ENCODE measurements at regions not wholly inside any gene's neighbourhood (a gene's known extent, or its start where the extent isn't known, plus 50 kb on each side); places are given as distances from the start of the nearest gene placed in this dataset.

DNA sequence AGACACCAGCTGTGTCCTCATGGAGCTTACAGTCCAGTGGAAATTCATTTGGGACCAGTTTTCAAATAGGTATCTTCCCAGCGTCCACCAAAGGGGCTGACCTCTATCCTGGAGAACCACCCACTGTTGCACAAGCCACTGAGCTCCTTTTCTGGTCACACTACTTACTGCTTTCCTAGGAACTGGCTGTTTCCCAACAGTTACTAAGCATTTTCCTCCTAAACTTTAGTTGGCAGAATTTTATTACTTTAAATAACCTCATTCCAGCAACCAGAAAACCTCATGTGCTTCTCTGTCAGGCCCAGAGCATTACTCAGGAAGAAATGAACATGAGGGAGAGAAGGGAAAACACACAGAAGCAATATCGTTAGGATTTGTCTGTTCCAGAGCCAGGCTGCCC lies 183.1 kb downstream of the GPAM start:
- no peak for DNase-seq

DNA sequence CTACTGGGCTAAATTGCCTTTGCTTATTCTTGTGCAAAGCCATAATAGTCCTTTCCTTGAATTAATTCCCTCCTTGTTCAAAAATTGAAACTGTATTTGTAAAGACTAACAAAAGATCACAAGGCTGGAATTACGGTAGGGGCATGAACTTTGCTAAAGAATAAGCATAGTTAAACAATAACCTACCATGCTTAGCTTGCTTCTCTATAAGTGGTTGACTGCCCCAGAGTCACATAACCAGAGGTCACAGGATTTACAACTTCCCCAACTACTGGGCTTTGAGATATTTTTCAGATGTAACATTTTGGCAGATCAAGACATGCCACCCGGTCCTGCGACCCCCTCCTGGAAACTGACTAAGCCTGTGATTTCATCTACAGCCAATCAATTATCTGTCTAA lies 181.4 kb downstream of the GPAM start:
- DNase-seq: peak; percentile 6

DNA sequence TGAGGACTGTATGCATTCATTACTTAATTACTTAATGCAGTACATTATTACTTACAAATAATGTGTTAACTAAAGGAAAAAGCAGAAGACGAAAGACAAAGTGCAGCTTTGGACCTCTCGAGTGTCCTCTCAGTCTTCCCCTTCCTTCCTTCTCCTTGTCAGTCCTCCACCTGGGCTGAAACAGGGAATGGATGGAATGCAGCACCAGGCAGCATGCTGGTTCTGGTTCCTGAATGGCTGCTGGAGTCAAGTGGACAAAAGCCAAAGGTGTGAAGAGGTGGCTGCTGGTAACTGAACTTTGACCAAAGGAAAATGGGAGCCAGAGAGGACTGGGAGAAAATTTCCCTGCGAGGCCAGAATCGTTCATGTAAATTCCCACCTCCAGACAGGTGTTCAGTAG lies 179.5 kb downstream of the GPAM start:
- no peak for DNase-seq

DNA sequence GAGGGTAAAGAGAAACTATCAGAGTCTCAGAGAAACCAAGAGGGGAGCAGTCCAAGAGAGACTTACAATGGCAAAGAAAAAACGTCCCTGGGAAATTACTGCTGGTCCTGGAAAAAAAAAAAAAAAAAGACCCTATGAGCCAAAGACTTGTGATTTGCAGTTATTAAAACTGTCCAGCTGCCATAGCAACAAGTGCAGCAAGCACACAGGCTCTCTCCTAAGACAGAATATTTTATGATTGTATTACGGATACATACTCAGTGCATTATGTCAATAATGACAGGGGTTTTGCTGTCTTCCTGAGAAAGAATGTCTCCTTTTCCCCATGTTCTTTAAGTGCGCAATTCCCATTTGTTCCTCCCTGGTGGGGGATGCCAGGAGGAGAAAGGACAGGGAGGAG lies 178.5 kb downstream of the GPAM start:
- no peak for DNase-seq

DNA sequence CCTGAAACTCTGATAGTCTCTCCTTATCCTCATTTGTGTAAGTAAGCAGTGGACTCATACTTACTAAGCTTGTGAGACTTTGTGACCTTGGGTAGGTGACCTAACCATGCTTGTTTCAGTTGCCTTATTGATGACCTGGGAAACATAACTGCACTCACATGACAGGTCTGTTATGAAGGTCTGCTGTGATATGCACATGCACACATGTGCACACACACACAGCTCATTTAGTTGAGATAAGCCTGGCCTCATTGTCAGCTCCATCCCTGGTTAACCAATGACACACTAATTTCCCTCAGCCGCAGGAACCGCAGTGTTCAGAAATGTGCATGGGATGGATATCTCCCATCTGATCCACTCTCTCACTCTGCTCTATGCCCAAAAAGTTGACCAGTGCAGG lies 177.2 kb downstream of the GPAM start:
- DNase-seq: no peak

DNA sequence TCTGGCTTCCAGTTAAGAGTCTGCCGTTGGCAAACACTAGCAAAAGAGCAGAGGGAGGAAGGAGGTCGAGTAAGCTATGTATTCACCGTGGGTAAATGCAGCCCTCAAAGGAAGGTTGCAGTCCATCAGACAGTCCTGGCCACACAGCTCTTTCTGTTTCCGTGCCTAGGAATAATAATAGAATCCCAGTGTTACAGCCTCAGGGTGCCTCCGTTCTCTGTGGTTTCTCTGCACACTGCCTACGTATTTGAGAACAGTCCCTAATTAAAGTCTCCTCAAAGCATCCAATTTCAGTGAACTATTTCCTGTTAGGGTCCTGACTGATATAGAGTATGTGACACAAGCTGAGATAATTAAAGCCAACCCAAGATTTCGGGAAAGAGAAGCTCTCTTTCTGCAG lies 176.7 kb downstream of the GPAM start:
- no peak for DNase-seq

DNA sequence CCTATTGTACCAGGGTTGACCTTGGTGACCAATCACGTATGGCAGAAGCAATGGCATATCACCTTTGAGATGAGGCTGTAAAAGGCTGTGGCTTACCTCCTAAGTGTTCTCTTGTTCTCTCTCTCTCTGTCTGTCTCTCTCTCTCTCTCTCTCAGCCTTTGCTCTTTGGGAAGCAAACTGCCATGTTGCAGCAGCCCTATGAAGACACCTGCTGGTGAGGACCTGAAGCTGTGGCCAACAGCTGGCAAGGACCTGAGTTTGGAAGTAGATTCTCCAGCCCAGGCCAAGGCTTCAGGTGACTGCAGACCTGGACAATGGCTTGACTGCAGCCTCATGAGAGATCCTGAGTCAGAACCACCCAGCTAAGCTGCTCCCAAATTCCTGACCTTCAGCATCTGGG lies 161.4 kb downstream of the GPAM start:
- no peak for DNase-seq

DNA sequence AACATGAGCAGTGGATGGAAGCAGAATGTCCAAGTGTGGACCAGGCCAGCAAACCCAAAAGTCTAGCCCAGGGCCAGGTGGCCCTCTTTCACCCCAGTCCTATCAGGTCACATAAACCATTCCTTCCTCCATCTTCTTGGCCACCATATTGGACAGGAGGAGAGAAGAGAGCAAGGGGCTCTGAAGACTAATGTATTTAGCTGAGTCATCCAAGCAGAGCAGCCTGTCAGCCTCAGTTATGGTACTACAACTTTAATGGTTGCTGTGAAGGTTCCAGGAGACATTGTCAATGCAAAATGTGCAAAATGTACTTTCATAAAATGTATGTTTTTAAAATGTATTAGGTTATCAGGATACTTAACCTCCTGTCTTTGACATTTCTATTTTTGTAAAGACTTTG lies 159.5 kb downstream of the GPAM start:
- DNase-seq: no peak

DNA sequence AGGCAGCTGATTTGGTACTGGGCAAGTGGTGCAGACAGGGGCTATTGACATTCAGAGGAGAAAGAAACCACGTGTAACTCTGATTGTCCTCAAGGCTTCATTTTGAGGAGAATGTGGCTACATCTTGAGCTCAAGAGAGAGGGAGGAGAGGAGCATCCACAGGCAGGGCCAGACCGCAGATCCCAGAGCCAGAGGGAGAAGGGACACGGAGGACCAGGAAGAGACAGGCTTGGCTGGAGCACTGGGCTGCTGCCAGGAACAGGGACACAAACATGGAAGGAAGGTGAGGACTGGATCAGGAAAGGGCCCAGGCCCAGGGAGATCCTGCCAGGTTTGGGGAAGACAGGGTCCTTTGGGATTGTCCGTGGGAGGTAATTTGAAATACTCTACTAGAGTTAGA lies 158.3 kb downstream of the GPAM start:
- DNase-seq: no peak

DNA sequence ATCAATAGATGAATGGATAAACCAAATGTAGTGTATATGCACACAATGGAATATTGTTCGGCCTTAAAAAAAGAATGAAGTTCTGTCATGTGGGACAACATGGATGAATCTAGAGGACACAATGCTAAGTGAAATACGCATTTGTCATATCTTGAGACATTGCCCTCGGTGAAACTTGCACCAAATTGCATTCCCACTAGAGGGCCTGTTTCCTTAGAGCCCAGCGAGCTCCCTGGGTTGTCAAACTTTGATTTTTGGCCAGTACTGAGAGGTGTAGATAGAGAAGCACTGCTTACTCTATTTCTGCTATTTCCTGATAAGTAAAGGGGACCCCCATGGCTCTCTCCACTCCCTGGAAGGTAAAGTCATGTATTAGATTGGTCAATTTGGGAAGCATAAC lies 157.1 kb downstream of the GPAM start:
- no peak for DNase-seq

DNA sequence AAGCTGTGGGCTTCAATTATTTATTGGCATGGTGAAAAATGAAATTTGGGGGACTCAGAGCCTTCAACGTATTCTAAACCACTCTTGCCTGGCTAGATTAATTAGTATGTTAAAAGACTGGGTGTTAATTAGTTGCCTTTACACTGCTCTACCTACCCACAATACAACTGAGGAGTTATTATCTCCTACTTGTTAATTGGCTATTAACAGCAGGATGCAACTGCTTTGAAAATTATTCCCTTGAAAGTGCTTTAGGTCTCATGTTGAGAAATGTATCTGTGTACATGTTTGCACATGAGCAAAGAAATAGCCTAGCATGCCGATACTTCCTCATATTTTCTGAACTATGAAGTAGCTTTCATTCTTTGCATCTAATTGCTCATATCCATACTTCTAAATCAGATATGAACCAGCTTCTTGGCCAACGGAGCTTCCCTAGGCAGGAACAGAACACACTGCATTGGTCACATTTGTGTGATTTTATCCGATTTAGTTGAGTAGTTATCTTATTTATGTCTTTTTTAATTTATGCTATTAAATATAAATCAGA lies 155.8 kb downstream of the GPAM start:
- DNase-seq: no peak

DNA sequence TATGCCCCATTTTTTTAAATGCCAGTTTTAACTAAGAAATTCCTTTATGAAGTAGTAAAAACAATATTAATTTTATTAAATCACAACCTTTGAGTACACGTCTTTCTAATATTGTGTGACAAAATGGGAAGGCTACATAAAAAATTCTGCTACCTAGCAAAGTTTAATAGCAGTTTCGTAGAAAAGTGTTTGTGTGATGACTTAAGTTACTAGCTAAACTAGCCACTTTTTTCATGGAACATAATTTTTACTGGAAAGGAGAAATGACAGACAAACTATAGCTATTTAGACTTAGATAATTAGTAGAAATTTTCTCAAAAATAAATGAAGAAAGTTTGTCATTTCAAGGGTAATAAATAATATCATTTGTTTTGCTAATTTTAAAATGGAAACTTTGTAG lies 153.1 kb downstream of the GPAM start:
- DNase-seq: no peak

DNA sequence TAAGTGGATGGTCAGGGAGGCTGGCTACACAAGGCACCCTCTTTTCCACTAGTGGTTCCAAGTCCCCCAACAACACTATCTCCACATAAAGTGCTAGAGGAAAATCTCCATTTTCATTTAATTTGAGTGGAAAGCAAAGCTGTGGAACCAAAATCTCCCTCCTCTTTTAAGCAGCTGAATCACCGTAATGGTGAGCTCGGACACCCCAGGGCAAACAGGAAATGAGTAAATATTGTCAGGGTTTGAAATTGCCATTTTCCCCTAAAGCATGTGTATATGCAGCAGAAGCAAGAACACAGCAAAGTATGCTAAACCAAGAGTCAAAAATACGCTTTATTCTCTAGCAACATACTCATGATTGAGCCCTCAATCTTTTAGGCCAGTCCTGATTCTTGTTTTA lies 143.7 kb downstream of the GPAM start:
- DNase-seq: no peak

DNA sequence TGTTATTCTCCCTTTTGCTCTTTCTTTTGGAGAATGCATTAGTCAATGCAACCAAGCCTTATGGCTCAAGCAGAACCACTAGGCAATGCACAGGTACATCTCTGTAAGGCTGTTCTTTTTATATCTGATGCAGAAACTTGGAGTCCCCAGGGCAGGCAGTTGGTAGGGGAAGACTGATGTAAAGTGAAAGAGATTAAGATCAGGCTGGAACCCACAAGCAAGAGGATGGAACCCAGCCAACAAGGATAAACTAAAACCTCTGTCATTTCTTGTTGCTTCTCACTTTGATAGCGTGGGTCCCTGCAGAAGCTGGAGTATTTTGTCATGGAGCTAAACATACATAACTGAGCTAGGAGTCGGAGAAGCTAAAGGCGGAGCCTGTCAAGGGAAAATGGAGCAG lies 142.9 kb downstream of the GPAM start:
- DNase-seq: no peak

DNA sequence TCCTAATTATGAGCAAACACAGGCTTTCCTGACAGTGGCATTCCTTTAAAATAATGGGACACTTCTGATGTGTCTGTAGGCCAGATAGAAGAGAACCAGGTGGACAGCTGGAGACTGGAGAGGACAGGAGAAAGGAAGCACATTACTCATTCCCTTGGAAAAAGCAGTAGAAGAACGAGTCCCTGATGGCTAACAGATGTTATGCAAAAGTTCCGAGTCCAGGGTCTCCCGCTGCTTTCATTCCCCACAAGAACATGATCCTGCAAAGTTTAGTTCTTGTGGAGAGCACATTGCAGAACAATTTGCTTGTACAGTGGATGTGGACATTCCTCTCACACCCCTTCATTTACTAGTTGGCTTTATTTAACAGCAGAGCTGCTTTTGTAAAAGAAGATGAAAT lies 137.6 kb downstream of the GPAM start:
- DNase-seq: no peak

DNA sequence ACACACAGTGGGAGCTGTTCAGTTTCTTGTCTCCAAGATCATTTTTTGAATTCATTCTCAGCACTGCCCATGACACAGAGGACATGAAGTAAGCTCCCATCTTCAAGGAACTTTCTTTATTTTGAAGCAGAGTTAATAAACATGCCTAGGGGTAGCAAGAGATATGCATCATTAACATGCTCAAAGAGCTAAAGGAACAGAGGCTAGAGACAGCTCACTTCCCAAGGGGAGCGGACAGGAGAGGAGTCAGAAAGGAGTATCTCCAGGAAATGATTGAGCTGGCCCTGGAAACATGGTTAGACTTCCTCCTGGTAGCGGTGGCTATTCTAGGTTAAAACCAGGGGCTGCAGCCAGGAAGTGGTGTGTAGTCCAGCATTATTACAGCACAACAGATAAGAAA lies 135.9 kb downstream of the GPAM start:
- no peak for DNase-seq

DNA sequence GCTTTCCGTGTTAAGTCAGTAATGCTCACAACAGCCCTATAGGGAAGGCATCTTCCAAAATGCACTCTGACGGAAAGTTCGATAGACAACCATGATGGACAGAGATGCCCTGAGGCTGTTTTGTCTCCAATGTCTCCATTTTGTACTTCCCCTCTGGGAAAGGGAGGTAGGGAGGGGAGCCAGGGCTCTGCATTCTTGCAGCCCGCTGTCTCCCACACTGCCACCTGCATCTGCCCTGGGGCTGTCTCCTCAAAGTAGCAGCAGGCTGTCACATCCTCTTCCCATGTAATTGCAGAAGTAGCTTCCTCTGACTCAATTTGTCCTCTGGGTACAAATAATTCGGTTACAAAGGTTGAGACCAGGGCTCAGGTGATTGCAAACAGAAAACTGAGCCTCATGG lies 131.4 kb downstream of the GPAM start:
- no peak for DNase-seq

DNA sequence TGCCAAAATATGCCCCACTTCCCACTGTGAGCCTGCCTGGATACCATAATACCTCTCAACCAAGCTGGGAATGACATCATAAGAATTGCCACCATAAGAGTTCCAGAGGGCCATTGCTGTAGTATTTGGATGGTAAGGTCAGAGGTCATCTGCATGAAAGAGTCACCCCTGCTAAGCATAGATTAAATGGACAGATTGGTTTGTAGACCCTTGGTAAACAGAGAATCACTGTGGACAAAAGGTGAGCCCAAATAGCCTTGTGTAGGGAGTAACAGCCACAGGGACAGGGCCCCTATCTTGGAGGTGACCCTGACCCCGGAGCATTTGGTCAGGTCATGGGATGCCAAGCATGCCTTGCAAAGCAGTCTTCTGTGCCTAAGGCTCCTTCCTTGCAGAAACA lies 129.7 kb downstream of the GPAM start:
- no peak for DNase-seq

DNA sequence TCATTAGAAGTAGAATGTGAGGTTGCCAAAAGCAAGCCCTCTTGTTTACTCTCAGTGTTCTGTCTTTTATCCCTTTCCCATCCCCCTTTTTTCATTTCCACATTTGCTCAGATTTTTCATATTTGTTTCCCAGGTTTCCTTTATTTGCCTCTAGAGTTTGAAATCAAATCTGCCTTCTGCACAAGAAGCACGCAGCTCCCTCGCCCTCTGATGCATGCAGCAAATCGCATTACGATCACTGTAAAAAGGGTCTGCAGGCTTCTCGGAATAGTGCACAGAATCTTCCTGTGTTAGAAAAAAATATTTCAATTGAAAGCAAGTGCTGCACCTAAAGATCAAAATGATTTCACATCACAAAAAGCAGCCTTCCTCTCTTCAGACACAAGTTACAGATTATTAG lies 129.0 kb downstream of the GPAM start:
- DNase-seq: no peak

DNA sequence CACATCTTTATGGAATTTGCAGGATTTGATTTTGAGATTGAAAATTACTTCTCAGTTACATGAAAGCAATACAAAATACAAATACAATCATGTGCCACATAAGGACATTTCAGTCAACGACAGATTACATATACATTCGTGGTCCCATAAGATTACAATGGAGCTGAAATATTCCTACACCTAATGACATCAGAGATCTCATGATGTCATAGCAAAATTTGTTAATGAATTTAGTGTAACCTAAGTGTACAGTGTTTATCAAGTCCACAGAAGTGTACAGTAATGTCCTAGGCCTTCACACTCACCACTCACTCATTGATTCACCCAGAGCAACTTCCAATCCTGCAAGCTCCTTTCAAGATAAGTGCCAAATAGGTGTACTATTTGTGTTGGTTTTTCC lies 126.5 kb downstream of the GPAM start:
- no peak for DNase-seq

DNA sequence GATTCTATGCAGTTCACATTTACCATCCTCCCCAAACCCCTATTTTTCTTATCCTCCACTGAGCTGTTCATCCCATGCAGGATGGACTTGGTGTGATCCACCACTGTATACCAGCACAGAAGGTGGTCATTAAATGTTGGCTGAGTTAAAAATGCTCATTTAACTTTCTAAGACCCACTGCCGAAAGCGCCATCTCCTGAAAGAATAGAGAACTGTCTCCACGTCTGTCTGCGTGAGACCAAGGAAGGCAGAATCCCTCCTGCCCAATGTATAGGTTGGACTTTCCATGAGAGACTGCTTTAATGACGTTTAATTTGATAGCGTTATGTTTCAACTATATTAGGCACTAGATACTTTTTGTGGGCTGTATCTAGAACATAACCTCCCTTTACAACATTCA lies 124.3 kb downstream of the GPAM start:
- DNase-seq: no peak

DNA sequence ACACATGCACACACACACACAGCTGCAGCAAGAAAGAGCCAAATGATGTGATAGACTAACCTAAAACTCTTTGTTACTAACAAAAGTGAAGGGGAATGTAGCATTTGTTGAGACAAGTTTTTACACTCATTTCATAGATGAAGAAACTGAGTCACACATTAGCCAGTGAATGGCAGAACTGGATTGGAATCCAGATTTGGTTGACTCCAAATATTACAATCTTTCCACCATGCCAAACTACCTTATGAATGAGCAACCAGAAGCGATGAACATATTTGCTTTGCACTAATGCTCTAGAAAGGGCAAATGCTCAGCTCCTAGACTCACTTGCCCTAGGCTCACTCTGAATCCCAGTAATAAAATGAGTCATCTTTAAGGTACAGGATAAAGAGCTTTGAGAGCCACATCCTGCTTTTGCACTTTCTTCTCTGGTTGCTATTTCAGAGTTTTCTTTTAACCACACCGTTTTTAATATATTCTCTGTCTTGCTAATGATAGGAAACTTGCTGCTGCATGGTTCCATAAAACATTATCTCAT lies 111.9 kb downstream of the GPAM start:
- DNase-seq: no peak

DNA sequence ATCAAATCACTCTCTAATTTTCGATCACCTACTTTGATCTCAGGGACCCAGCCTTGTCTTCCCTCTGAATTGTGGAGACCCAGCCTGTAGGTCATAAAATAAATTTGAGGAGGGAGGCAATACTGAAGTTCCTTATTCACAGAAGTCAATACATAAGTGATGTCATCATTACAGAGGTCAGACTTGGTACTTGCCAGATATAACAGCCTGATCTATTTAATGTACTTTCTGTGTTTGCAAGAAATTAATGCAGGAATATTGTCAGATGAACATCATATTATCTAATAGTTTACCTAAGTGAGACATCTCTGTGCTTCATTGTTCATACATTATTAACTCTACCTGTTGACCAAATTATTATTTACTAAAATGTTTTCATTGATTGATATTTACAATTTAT lies 105.6 kb downstream of the GPAM start:
- DNase-seq: no peak

DNA sequence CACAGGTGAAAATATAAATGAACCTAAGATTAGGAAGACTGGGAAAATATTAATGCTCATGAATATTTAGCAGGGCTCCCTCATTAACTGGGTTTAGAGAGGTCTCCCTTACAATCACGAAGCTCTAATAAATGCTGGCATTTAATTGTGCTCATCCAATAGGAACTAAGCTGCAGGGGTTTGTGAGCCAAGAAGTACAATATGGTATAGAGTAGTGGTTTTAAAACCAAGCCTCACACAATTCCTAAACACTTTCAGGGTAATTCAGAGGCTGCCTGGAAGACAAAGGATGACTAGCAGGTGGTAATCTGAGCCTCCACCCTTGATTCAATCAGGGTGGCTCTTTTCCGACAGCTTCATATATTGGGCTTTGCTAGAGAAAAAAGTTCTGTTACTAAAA lies 103.3 kb downstream of the GPAM start:
- DNase-seq: no peak

DNA sequence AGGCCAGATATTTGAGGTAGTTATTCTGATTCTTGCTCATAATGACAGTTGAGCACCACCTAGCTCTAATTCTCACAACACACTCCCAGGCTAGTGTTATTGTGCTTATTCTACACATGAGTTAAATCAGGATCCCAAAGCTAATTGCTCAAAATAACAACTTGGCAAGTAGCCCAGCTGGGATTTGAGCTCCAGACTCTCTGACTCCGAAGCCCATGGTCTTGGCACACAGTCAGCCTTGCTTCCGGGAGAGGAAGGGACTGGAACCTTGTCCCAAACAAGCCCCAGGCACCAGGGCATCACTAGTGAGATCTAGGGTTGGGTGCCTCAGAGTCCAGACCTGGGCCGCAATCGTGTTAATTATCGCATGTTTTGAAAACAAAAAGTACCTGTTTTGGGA lies 101.4 kb downstream of the GPAM start:
- DNase-seq: no peak

DNA sequence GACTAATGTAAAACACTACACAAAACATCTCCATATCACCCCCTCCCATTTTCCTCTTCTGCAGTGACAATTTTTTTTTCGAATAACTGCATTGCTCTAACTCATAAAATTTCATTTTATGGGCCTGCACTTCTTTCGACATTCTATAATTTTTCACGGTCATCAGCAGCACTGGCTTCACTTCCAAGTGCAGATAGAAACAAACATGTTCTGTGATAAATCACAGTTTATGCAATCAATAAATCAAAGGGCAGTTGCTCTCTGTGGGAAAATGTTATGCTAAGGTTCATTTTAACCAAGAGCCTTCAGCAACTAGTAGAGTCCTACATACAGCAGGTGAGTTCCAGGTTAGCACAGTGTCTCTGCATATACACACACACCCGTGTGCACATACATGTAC lies 100.1 kb downstream of the GPAM start:
- DNase-seq: no peak

Data from kidney glomerular epithelial cell (primary cell).